SK-N-SH (cell line): ENCODE measurements at regions not wholly inside any gene's neighbourhood (a gene's known extent, or its start where the extent isn't known, plus 50 kb on each side); places are given as distances from the start of the nearest gene placed in this dataset.

Experiments
- CTCF ChIA-PET: fragments of 300-600, 350-600 bp; formaldehyde crosslinking; extraction: SDS; loops from one replicate; lab custom pipeline; 2021; lab: Yijun Ruan, JAX
- POLR2A ChIA-PET: fragments of 350-600 bp; sonication (Branson Sonifier 250); formaldehyde crosslinking; extraction: SDS; loops from one replicate; lab custom pipeline; 2020; ENCODE audit warnings: antibody characterized with exemption, inconsistent platforms; lab: Yijun Ruan, JAX
- DNase-seq: peaks from one replicate; pipeline ENCODE4 v3.0.0; 2012
- H2AFZ ChIP-seq: fragments of 200-600 bp; sonication (generic); 2 replicates; pipeline ENCODE4 v1.8.1; 2016; ENCODE audit warnings: antibody characterized with exemption, mild to moderate bottlenecking, low read depth
- H3F3A ChIP-seq: fragments of 200-600 bp; sonication (generic); replicated peaks from 2 replicates; pipeline ENCODE3; 2016; ENCODE audit warnings: antibody characterized with exemption, mild to moderate bottlenecking; ENCODE audit not compliant: insufficient read depth
- H3K27ac ChIP-seq, 2 experiments: fragments of 200-500 bp in 1 of 2; fragments of 200-600 bp in 1 of 2; sonication (Bioruptor generic) in 1 of 2; sonication (generic), shearing (Covaris generic) in 1 of 2; 2 replicates each; pipeline versions ENCODE4 v1.5.1 to v1.6.1; 2014 to 2016; ENCODE audit warnings: low read depth in 2 of 2, inconsistent platforms in 1 of 2, low read length in 1 of 2, mild to moderate bottlenecking in 1 of 2, mixed read lengths in 1 of 2
- H3K27me3 ChIP-seq: fragments of 200-600 bp; sonication (generic), shearing (Covaris generic); 2 replicates; pipeline ENCODE4 v1.6.1; 2016; ENCODE audit warnings: mixed run types; ENCODE audit not compliant: insufficient read depth
- H3K36me3 ChIP-seq, 2 experiments: fragments of 200-500 bp in 1 of 2; fragments of 200-600 bp in 1 of 2; sonication (Bioruptor generic) in 1 of 2; sonication (generic) in 1 of 2; replicated peaks in 1 of 2; 2 replicates each; pipeline versions ENCODE3 to v1.5.1; 2014 to 2016; ENCODE audit warnings: low read length in 1 of 2, mild to moderate bottlenecking in 1 of 2; ENCODE audit not compliant: insufficient read depth in 2 of 2, control insufficient read depth in 1 of 2
- H3K4me1 ChIP-seq, 2 experiments: fragments of 200-500 bp in 1 of 2; fragments of 200-600 bp in 1 of 2; sonication (Bioruptor generic) in 1 of 2; sonication (generic), shearing (Covaris generic) in 1 of 2; 2 replicates each; pipeline versions ENCODE4 v1.5.1 to v1.6.1; 2014 to 2016; ENCODE audit warnings: low read depth in 1 of 2, low read length in 1 of 2, mixed run types in 1 of 2; ENCODE audit not compliant: insufficient read depth in 2 of 2, control insufficient read depth in 1 of 2
- H3K4me2 ChIP-seq: fragments of 200-600 bp; sonication (generic), shearing (Covaris generic); 2 replicates; pipeline ENCODE4 v1.6.1; 2017; ENCODE audit warnings: mixed run types
- H3K4me3 ChIP-seq, 2 experiments: fragments of 200-500 bp in 1 of 2; fragments of 200-600 bp in 1 of 2; sonication (Bioruptor generic) in 1 of 2; sonication (generic), shearing (Covaris generic) in 1 of 2; 2 replicates each; pipeline versions ENCODE4 v1.5.1 to v1.8.1; 2014 to 2016; ENCODE audit warnings: low read depth in 2 of 2, inconsistent platforms in 1 of 2, low read length in 1 of 2, mild to moderate bottlenecking in 1 of 2, mixed read lengths in 1 of 2, moderate library complexity in 1 of 2
- H3K79me2 ChIP-seq: fragments of 200-600 bp; sonication (generic); 2 replicates; pipeline ENCODE4 v1.8.1; 2017; ENCODE audit warnings: mild to moderate bottlenecking; ENCODE audit not compliant: insufficient read depth
- H3K9ac ChIP-seq: fragments of 200-600 bp; sonication (generic); 2 replicates; pipeline ENCODE4 v1.6.1; 2017; ENCODE audit warnings: mixed run types
- H3K9me2 ChIP-seq: fragments of 200-600 bp; sonication (generic); 2 replicates; pipeline ENCODE4 v1.6.1; 2017; ENCODE audit warnings: mixed run types
- H3K9me3 ChIP-seq: fragments of 200-600 bp; sonication (generic); 2 replicates; pipeline ENCODE4 v1.6.1; 2017; ENCODE audit warnings: mixed run types, mild to moderate bottlenecking, moderate library complexity
- H4K20me1 ChIP-seq: fragments of 200-600 bp; sonication (generic); 2 replicates; pipeline ENCODE4 v1.6.1; 2017; ENCODE audit warnings: mild to moderate bottlenecking, mixed run types; ENCODE audit not compliant: insufficient read depth
- ELF1 ChIP-seq: IDR thresholded peaks from 2 replicates; pipeline ENCODE4 v1.4.0; 2012
- FOSL2 ChIP-seq: IDR thresholded peaks from 2 replicates; pipeline ENCODE4 v1.4.0; 2012; ENCODE audit warnings: low read depth, mild to moderate bottlenecking, moderate library complexity, borderline replicate concordance
- MAX ChIP-seq: IDR thresholded peaks from 2 replicates; pipeline ENCODE4 v1.4.0; 2012; ENCODE audit warnings: low read depth
- MEF2A ChIP-seq: IDR thresholded peaks from 2 replicates; pipeline ENCODE4 v1.4.0; 2012; ENCODE audit warnings: low read depth, borderline replicate concordance
- MXI1 ChIP-seq: IDR thresholded peaks from 2 replicates; pipeline ENCODE4 v1.6.1; 2012; ENCODE audit warnings: mild to moderate bottlenecking, low read depth, low read length, improper control_type of control experiment
- NFIC ChIP-seq: IDR thresholded peaks from 2 replicates; pipeline ENCODE4 v1.4.0; 2012; ENCODE audit warnings: borderline replicate concordance
- NRF1 ChIP-seq: IDR thresholded peaks from 2 replicates; pipeline ENCODE4 v1.6.1; 2012; ENCODE audit warnings: low read depth, mild to moderate bottlenecking, low read length
- RAD21 ChIP-seq: IDR thresholded peaks from 2 replicates; pipeline ENCODE4 v1.6.1; 2012; ENCODE audit warnings: mild to moderate bottlenecking, low read length
- RFX5 ChIP-seq: IDR thresholded peaks from 2 replicates; pipeline ENCODE4 v1.6.1; 2012; ENCODE audit warnings: mild to moderate bottlenecking, improper control_type of control experiment, low read length
- SIN3A ChIP-seq: IDR thresholded peaks from 2 replicates; pipeline ENCODE4 v1.6.1; 2012; ENCODE audit warnings: low read depth, mild to moderate bottlenecking, low read length, moderate library complexity, borderline replicate concordance
- TAF1 ChIP-seq: IDR thresholded peaks from 2 replicates; pipeline ENCODE4 v1.6.1; 2012; ENCODE audit warnings: low read depth, mild to moderate bottlenecking, low read length, moderate library complexity, borderline replicate concordance
- TCF12 ChIP-seq: IDR thresholded peaks from 2 replicates; pipeline ENCODE4 v1.4.0; 2012
- TEAD4 ChIP-seq: IDR thresholded peaks from 2 replicates; pipeline ENCODE4 v1.4.0; 2012; ENCODE audit warnings: mild to moderate bottlenecking, borderline replicate concordance; ENCODE audit not compliant: insufficient read depth
- USF2 ChIP-seq: fragments of 150-350 bp; IDR thresholded peaks from 2 replicates; pipeline ENCODE4 v1.6.1; 2017; ENCODE audit warnings: antibody characterized with exemption, low read length, low read depth, borderline replicate concordance
- WGBS: methylation state at CpG from one replicate; pipeline ENCODE4 v1.1.6; 2017; ENCODE audit warnings: low lambda C conversion rate; 5-methylcytosine and 5-hydroxymethylcytosine counted together
- TF ChIP-seq, protein P1 (sequence below): IDR thresholded peaks from 2 replicates; pipeline ENCODE4 v1.4.0; 2012; ENCODE audit warnings: low read depth, borderline replicate concordance

DNA sequence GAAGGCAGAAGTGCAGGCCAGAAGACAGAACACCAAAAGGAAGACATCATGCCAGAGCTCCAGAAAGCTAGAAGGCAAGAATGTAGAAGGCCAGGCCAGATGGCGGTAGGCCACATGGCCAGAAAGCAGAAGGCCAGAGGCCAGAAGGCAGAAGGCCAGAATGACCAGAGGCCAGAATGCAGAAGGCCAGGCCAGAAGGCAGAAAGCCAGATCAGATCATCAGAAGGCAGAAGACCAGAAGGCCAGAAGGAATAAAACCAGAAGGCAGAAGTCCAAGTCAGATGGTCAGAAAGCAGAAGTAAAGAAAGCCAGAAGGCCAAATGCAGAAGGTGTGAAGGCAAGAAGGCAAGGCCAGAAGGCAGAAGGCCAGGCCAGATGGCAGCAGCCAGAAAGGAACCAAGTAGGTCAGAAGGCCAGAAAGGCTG lies 185.0 kb downstream of the TUBA3C start (continued):
- no peak for TF ChIP-seq MAX

GRCh38 chr13:18996221-18996620 lies 185.4 kb downstream of the TUBA3C start:
- Histone ChIP-seq H3K9me3 (no peaks in the 10 kb centered on the region), H2AFZ (no peak overlapping the region), H3K9me2 (no peaks in the 10 kb centered on the region), H3K4me1 (no peaks in the 10 kb centered on the region), H3F3A (no peaks in the 10 kb centered on the region), H3K79me2 (no peaks in the 10 kb centered on the region), H4K20me1 (no peaks in the 10 kb centered on the region), H3K36me3 (no peaks in the 10 kb centered on the region), H3K9ac (no peak overlapping the region), H3K4me3 (no peak overlapping the region), H3K27me3 (no peaks in the 10 kb centered on the region), H3K4me2 (no peak overlapping the region), H3K27ac (no peak overlapping the region)
- CTCF ChIA-PET = no interaction called here
- WGBS = 0% methylated on average over 2 of the region's 2 CpGs
- no peak for TF ChIP-seq USF2
- no peak for TF ChIP-seq TAF1
- TF ChIP-seq, protein P1, sequence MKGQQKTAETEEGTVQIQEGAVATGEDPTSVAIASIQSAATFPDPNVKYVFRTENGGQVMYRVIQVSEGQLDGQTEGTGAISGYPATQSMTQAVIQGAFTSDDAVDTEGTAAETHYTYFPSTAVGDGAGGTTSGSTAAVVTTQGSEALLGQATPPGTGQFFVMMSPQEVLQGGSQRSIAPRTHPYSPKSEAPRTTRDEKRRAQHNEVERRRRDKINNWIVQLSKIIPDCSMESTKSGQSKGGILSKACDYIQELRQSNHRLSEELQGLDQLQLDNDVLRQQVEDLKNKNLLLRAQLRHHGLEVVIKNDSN = no peak
- no peak for TF ChIP-seq ELF1
- no peak for TF ChIP-seq SIN3A
- no peak for TF ChIP-seq RFX5
- TF ChIP-seq FOSL2 = no peak
- TF ChIP-seq MEF2A = no peak
- TF ChIP-seq NFIC = no peak
- no peak for TF ChIP-seq TEAD4
- TF ChIP-seq NRF1 = no peak
- POLR2A ChIA-PET = no interaction called here
- no peak for DNase-seq

- H3K4me1 ChIP-seq = no peaks in the 10 kb centered on the region
- POLR2A ChIA-PET = no interaction called here
- WGBS = 10% methylated on average over 1 of the region's 1 CpG
Observed at GRCh38 chr13:18995259-18995873, 186.3 kb downstream of the TUBA3C start.

More at GRCh38 chr13:18995259-18995873, 186.3 kb downstream of the TUBA3C start:
- Histone ChIP-seq H3K9me2 (no peaks in the 10 kb centered on the region), H4K20me1 (no peaks in the 10 kb centered on the region), H3K4me3 (no peak overlapping the region), H3K36me3 (no peaks in the 10 kb centered on the region), H2AFZ (no peak overlapping the region), H3K27ac (no peak overlapping the region), H3K9me3 (no peaks in the 10 kb centered on the region), H3K9ac (no peak overlapping the region), H3K27me3 (no peaks in the 10 kb centered on the region), H3K4me2 (no peak overlapping the region), H3K79me2 (no peaks in the 10 kb centered on the region), H3F3A (no peaks in the 10 kb centered on the region)
- TF ChIP-seq MXI1 = no peak
- TF ChIP-seq RAD21 = no peak
- TF ChIP-seq TEAD4 = no peak
- TF ChIP-seq TCF12 = no peak
- DNase-seq = no peak
- CTCF ChIA-PET = no interaction called here
